Upper lobe of left lung (tissue), 4 donors: ENCODE measurements at regions not wholly inside any gene's neighbourhood (a gene's known extent, or its start where the extent isn't known, plus 50 kb on each side); places are given as distances from the start of the nearest gene placed in this dataset.

Source experiments
- CTCF ChIP-seq, 6 experiments: fragments of 450-650 bp in 4 of 6; fragments of 200-600 bp in 2 of 6; sonication (generic) in 2 of 6; IDR thresholded peaks; one replicate each; pipeline ENCODE4 v1.5.1; 2016 to 2019; ENCODE audit warnings: antibody characterized with exemption in 6 of 6
- EP300 ChIP-seq, 4 donors: sonication (generic); formaldehyde crosslinking; IDR thresholded peaks; one replicate each; pipeline ENCODE4 v1.5.1; 2017; ENCODE audit warnings: antibody characterized with exemption in 4 of 4, control low read depth in 2 of 4
- POLR2A ChIP-seq, 4 donors: fragments of 450-650 bp; IDR thresholded peaks; one replicate each; pipeline ENCODE4 v1.5.1; 2016 to 2017; ENCODE audit warnings: antibody characterized with exemption in 4 of 4, mild to moderate bottlenecking in 2 of 4
- POLR2AphosphoS5 ChIP-seq, 2 donors: sonication (generic); formaldehyde crosslinking; IDR thresholded peaks; one replicate each; pipeline ENCODE4 v1.5.1; 2017; ENCODE audit warnings: antibody characterized with exemption in 2 of 2

DNA sequence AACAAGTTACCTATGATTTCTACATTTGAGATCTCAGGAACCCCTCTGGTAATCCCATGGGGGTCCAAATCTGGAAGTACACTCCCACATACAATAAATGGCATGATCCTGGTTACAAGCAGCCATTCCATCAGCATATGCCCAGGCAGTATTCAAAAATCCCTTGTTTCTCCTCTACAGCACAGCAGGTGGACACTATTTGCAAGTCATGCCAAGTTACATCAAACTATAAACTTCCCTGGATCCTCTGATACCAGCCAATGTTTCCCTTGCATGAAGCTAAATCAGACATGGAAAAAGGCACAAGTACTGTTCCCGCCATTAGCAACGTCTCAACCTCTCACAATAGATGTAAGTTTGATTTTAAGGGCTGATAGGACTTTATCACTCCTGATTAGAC lies 134.5 kb upstream of the PRSS16 start:
- TF ChIP-seq POLR2A (IDR thresholded peaks at IDR 0.05), result no peak
- no peak for TF ChIP-seq CTCF (IDR thresholded peaks at IDR 0.05)
- no peak for TF ChIP-seq EP300 (IDR thresholded peaks at IDR 0.05)
- TF ChIP-seq POLR2AphosphoS5 (IDR thresholded peaks at IDR 0.05), result no peak
